Left ventricle myocardium inferior (tissue), 1 donor: ENCODE measurements at regions not wholly inside any gene's neighbourhood (a gene's known extent, or its start where the extent isn't known, plus 50 kb on each side); places are given as distances from the start of the nearest gene placed in this dataset.

Source experiments
- DNase-seq: peaks from one replicate; pipeline ENCODE4 v3.0.0-alpha.2; 2020
- H3K27ac ChIP-seq: fragments of 200-600 bp; replicated peaks from 2 replicates; pipeline ENCODE4 v1.8.0; 2021
- H3K27me3 ChIP-seq: fragments of 200-600 bp; 2 replicates; pipeline ENCODE4 v1.8.0; 2021; ENCODE audit warnings: low read depth
- H3K36me3 ChIP-seq: fragments of 200-600 bp; 2 replicates; pipeline ENCODE4 v1.8.0; 2021
- H3K4me1 ChIP-seq: fragments of 200-600 bp; 2 replicates; pipeline ENCODE4 v1.8.0; 2021
- H3K4me3 ChIP-seq: fragments of 200-600 bp; 2 replicates; pipeline ENCODE4 v1.8.0; 2021; ENCODE audit warnings: mild to moderate bottlenecking, moderate library complexity
- H3K9me3 ChIP-seq: fragments of 200-600 bp; replicated peaks from 2 replicates; pipeline ENCODE4 v1.8.0; 2021
- intact Hi-C: fragments of 100-400 bp; cut with micrococcal nuclease; formaldehyde crosslinking; loops from one replicate; pipeline ENCODE4 v1.11.0; 2022
- TF ChIP-seq, protein P1 (sequence below): fragments of 200-600 bp; IDR thresholded peaks from 2 replicates; pipeline ENCODE4 v1.8.0; 2021; ENCODE audit warnings: antibody characterized with exemption, mild to moderate bottlenecking, borderline replicate concordance
- donor health status: DM: no; HTN: yes; CAD: no; lungs with severe emphysema.

DNA sequence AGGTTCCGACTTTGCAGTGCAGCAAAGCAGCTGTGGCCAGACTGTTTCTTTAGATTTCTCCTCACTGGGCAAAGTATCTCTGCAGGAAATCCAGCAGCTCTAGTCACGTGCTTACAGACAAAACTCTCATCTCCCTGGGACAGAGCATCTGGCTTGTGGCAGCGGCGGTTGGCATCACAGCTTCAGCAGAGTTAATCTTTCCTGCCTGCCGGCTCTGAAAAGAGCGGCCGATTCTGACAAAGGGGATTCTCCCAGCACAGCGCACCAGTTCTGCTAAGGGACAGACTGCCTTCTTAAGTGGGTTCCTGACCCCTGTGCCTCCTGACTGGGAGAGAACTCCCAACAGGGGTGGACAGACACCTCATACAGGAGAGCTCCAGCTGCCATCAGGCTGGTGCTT lies 1357.3 kb upstream of the TENM4 start:
- intact Hi-C loops, result no loop called here
- H3K9me3 ChIP-seq, result peaks cover 62% of the 10 kb centered on the region
- H3K4me1 ChIP-seq, result no peaks in the 10 kb centered on the region
- H3K27ac ChIP-seq, result no peak overlapping the region
- H3K4me3 ChIP-seq, result no peak overlapping the region
- H3K36me3 ChIP-seq, result no peaks in the 10 kb centered on the region
- TF ChIP-seq, protein P1, sequence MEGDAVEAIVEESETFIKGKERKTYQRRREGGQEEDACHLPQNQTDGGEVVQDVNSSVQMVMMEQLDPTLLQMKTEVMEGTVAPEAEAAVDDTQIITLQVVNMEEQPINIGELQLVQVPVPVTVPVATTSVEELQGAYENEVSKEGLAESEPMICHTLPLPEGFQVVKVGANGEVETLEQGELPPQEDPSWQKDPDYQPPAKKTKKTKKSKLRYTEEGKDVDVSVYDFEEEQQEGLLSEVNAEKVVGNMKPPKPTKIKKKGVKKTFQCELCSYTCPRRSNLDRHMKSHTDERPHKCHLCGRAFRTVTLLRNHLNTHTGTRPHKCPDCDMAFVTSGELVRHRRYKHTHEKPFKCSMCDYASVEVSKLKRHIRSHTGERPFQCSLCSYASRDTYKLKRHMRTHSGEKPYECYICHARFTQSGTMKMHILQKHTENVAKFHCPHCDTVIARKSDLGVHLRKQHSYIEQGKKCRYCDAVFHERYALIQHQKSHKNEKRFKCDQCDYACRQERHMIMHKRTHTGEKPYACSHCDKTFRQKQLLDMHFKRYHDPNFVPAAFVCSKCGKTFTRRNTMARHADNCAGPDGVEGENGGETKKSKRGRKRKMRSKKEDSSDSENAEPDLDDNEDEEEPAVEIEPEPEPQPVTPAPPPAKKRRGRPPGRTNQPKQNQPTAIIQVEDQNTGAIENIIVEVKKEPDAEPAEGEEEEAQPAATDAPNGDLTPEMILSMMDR, result no peak
- DNase-seq, result no peak
- no peaks in the 10 kb centered on the region for H3K27me3 ChIP-seq

DNA sequence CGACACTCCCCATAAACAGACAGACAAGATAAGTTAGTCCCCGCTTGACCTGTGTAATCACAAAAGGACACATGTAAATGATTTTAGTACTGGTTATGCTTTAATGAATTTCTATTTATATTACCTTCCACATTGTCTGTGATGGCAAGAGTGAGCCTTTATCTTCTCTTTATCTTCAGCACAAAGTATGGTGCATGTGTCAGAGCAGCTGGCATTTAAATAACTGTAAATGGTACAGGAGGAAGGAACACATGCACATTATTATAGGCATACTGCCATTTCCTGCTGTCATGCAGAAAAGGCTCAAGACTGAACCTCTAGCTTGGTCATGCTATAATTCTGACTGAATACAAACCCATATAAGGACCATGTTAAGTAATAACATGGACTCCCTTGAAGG lies 1342.7 kb upstream of the TENM4 start:
- DNase-seq, result no peak
- Histone ChIP-seq H3K9me3 (peaks cover 11% of the 10 kb centered on the region), H3K27me3 (no peaks in the 10 kb centered on the region), H3K36me3 (no peaks in the 10 kb centered on the region), H3K4me3 (no peak overlapping the region), H3K27ac (no peak overlapping the region), H3K4me1 (no peaks in the 10 kb centered on the region)
- intact Hi-C loops, result no loop called here
- TF ChIP-seq, protein P1, result no peak

DNA sequence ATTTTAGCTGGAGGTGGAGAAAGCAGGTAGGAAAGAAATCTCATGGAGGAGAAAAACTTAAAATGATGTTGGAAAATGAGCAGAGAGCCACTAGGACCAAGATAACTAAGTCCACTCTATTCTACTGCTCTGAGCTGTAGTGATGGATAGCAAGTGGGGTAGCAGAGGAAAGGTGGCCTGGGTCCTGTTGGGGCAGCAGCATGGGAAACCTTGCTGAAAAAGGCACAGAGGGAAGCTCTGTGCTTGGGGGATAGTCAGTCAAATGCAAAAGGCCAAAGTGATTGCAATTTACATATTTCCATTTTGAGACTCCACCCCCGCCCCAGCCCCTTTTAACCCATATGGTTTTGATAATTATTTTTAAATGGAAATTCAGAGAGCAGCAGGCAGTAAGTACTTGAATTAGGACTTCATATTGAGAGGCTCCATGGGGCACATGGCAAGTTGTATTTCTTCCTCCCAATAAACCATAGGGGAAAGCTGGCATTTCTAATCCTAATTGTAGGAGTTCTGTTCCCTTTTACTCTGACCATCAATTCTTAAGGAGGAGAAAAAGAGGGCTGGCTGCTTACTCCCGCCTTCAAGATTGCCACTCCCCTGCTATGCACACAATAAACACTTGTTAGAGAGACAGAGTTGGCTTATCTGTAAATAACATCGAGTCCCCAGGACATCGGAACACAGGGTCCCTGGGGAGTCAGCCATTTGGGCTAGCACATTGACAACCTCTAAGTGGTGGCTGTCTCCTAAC lies 1341.5 kb upstream of the TENM4 start:
- H3K27ac ChIP-seq, result no peak overlapping the region
- no peaks in the 10 kb centered on the region for H3K4me1 ChIP-seq
- TF ChIP-seq, protein P1, result no peak
- no peaks in the 10 kb centered on the region for H3K36me3 ChIP-seq
- H3K27me3 ChIP-seq, result no peaks in the 10 kb centered on the region
- H3K4me3 ChIP-seq, result no peak overlapping the region
- DNase-seq, result no peak
- peaks cover 3% of the 10 kb centered on the region for H3K9me3 ChIP-seq
- intact Hi-C loops, result no loop called here

DNA sequence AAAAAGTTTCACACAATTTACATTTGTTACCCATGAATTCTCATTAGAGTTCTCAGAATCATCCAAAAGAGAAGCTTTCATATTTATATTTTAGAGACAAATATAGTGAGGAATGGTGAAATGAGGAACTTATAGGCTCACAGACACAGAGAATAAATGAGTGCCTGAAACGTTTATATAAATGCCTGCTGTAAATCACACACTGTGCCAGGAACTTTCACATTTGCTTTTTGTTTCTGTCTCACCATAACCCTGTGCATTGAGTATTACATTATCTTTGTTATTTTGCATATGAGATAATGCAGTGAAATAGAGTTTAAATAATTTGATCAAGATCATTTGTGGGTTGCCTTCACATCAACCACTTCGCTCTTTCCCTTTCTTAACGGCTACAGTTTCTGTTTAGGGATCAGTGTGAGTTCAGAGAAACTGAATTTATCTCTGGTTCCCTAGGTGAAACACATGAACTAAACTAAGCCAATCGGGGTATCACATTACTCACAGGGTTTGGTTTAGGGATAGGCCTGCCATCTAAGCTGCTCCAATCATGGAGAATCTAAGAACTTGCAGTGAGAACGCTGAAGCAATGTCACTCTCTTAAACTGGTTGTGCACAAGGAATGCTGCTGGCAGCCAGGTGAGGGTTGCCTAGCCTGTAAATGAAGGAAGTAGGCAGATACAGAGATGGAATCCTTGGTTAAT lies 1339.2 kb upstream of the TENM4 start:
- Histone ChIP-seq H3K27me3 (no peaks in the 10 kb centered on the region), H3K4me1 (no peaks in the 10 kb centered on the region), H3K9me3 (no peaks in the 10 kb centered on the region), H3K27ac (no peak overlapping the region), H3K4me3 (no peak overlapping the region), H3K36me3 (no peaks in the 10 kb centered on the region)
- TF ChIP-seq, protein P1, result no peak
- intact Hi-C loops, result no loop called here
- DNase-seq, result no peak

DNA sequence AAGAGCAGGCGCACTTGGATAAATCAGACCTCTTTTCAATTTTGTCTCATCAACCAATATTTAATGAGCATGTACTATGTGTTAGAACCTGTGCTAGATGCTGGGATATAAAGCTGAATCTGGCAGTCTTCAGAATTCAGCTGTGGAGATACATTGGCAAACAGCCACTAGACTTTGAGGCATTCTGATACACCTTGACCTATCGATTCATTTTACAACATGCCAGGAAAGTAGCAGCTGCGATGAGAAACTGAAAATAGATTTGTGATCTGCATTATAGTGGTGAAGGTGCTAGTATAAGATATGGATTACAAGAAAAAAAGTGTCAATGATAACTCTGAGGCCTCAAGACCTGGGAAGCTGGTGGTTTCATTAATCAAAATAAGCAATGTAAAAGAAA lies 1338.1 kb upstream of the TENM4 start:
- no peaks in the 10 kb centered on the region for H3K9me3 ChIP-seq
- no peaks in the 10 kb centered on the region for H3K4me1 ChIP-seq
- TF ChIP-seq, protein P1, result no peak
- no peak overlapping the region for H3K27ac ChIP-seq
- intact Hi-C loops, result no loop called here
- no peaks in the 10 kb centered on the region for H3K27me3 ChIP-seq
- DNase-seq, result no peak
- no peaks in the 10 kb centered on the region for H3K36me3 ChIP-seq
- no peak overlapping the region for H3K4me3 ChIP-seq
